H9 (cell line): ENCODE measurements at regions not wholly inside any gene's neighbourhood (a gene's known extent, or its start where the extent isn't known, plus 50 kb on each side); places are given as distances from the start of the nearest gene placed in this dataset.

ENCODE experiments used
- DNase-seq: peaks from one replicate; pipeline ENCODE4 v3.0.0-alpha.2; 2017
- H2AFZ ChIP-seq: one replicate; pipeline ENCODE4 v1.6.1; 2013; ENCODE audit warnings: mild to moderate bottlenecking, low read length, control low read depth, moderate library complexity
- H2AK5ac ChIP-seq: 2 replicates; pipeline ENCODE4 v1.6.1; 2013; ENCODE audit warnings: low read length, control low read depth, mixed read lengths; ENCODE audit not compliant: insufficient read length
- H2BK120ac ChIP-seq: one replicate; pipeline ENCODE4 v1.6.1; 2013; ENCODE audit warnings: low read depth, mild to moderate bottlenecking, low read length, control low read depth, inconsistent platforms; ENCODE audit not compliant: poor library complexity, severe bottlenecking
- H2BK12ac ChIP-seq: 2 replicates; pipeline ENCODE4 v1.6.1; 2013; ENCODE audit warnings: low read length, control low read depth, mixed read lengths, low read depth; ENCODE audit not compliant: insufficient read length
- H2BK15ac ChIP-seq: 2 replicates; pipeline ENCODE4 v1.6.1; 2013; ENCODE audit warnings: low read depth, low read length, control low read depth
- H2BK20ac ChIP-seq: one replicate; pipeline ENCODE4 v1.6.1; 2013; ENCODE audit warnings: low read depth, mild to moderate bottlenecking, low read length, control low read depth, inconsistent platforms; ENCODE audit not compliant: poor library complexity, severe bottlenecking
- H2BK5ac ChIP-seq: 2 replicates; pipeline ENCODE4 v1.6.1; 2013; ENCODE audit warnings: low read length, control low read depth, mixed read lengths; ENCODE audit not compliant: insufficient read length
- H3K14ac ChIP-seq: 2 replicates; pipeline ENCODE4 v1.6.1; 2013; ENCODE audit warnings: low read length, control low read depth; ENCODE audit not compliant: insufficient read depth
- H3K18ac ChIP-seq: 2 replicates; pipeline ENCODE4 v1.6.1; 2013; ENCODE audit warnings: low read depth, mild to moderate bottlenecking, mixed read lengths, low read length, control low read depth; ENCODE audit not compliant: insufficient read length
- H3K23ac ChIP-seq: 2 replicates; pipeline ENCODE4 v1.6.1; 2013; ENCODE audit warnings: low read length, control low read depth, mixed read lengths, low read depth; ENCODE audit not compliant: insufficient read length
- H3K23me2 ChIP-seq: 2 replicates; pipeline ENCODE4 v1.6.1; 2013; ENCODE audit warnings: low read depth, mild to moderate bottlenecking, mixed read lengths, low read length, control low read depth; ENCODE audit not compliant: insufficient read length, poor library complexity, severe bottlenecking
- H3K27ac ChIP-seq: 2 replicates; pipeline ENCODE4 v1.5.1; 2013; ENCODE audit warnings: low read length, control low read depth, mixed read lengths, low read depth; ENCODE audit not compliant: insufficient read length
- H3K27me3 ChIP-seq: 2 replicates; pipeline ENCODE4 v1.6.1; 2013; ENCODE audit warnings: low read length, control low read depth, inconsistent platforms; ENCODE audit not compliant: insufficient read depth
- H3K4ac ChIP-seq: 2 replicates; pipeline ENCODE4 v1.6.1; 2013; ENCODE audit warnings: low read depth, mild to moderate bottlenecking, control low read depth, inconsistent platforms, low read length, moderate library complexity
- H3K4me1 ChIP-seq: 2 replicates; pipeline ENCODE4 v1.6.1; 2013; ENCODE audit warnings: low read length, control low read depth, inconsistent platforms; ENCODE audit not compliant: insufficient read depth
- H3K4me2 ChIP-seq: 2 replicates; pipeline ENCODE4 v1.6.1; 2013; ENCODE audit warnings: low read length, control low read depth, mixed read lengths; ENCODE audit not compliant: insufficient read length, insufficient read depth
- H3K56ac ChIP-seq: 2 replicates; pipeline ENCODE4 v1.6.1; 2013; ENCODE audit warnings: low read depth, mild to moderate bottlenecking, mixed read lengths, low read length, control low read depth; ENCODE audit not compliant: insufficient read length
- H3K79me1 ChIP-seq: 2 replicates; pipeline ENCODE4 v1.6.1; 2013; ENCODE audit warnings: low read depth, mild to moderate bottlenecking, moderate library complexity, low read length, control low read depth, inconsistent platforms; ENCODE audit not compliant: insufficient read depth, poor library complexity, severe bottlenecking
- H3K79me2 ChIP-seq: 2 replicates; pipeline ENCODE4 v1.6.1; 2013; ENCODE audit warnings: low read length, control low read depth, inconsistent platforms; ENCODE audit not compliant: insufficient read depth
- H3K9ac ChIP-seq: 2 replicates; pipeline ENCODE4 v1.6.1; 2013; ENCODE audit warnings: low read length, control low read depth, mixed read lengths; ENCODE audit not compliant: insufficient read length; ENCODE audit errors: extremely low read depth
- H3K9me3 ChIP-seq: one replicate; pipeline ENCODE4 v1.6.1; 2013; ENCODE audit warnings: low read depth, low read length, inconsistent platforms; ENCODE audit not compliant: control insufficient read depth
- H3T11ph ChIP-seq: one replicate; pipeline ENCODE4 v1.6.1; 2013; ENCODE audit warnings: mild to moderate bottlenecking, low read length, control low read depth, inconsistent platforms
- H4K20me1 ChIP-seq: one replicate; pipeline ENCODE4 v1.6.1; 2013; ENCODE audit not compliant: control insufficient read depth, insufficient read length, insufficient read depth
- H4K5ac ChIP-seq: 2 replicates; pipeline ENCODE4 v1.6.1; 2013; ENCODE audit warnings: low read depth, mild to moderate bottlenecking, mixed read lengths, low read length, control low read depth; ENCODE audit not compliant: insufficient read length
- H4K8ac ChIP-seq: replicated peaks from 2 replicates; pipeline ENCODE4 v1.6.1; 2013; ENCODE audit warnings: low read length, control low read depth, mixed read lengths, low read depth; ENCODE audit not compliant: insufficient read length
- H4K91ac ChIP-seq: 2 replicates; pipeline ENCODE4 v1.6.1; 2013; ENCODE audit warnings: low read depth, mild to moderate bottlenecking, moderate library complexity, mixed read lengths, low read length, control low read depth; ENCODE audit not compliant: insufficient read length
- H3K27ac Mint-ChIP-seq, 3 experiments: 2 replicates in 2 of 3; 3 replicates in 1 of 3; pipeline ENCODE4 v1.8.0; 2020 to 2021; ENCODE audit warnings: mixed read lengths in 3 of 3, mild to moderate bottlenecking in 1 of 3, moderate library complexity in 1 of 3
- H3K27me3 Mint-ChIP-seq: 2 replicates; pipeline ENCODE4 v1.8.0; 2021; ENCODE audit warnings: low read depth, mild to moderate bottlenecking, moderate library complexity, mixed read lengths
- H3K36me3 Mint-ChIP-seq, 3 experiments: 2 replicates in 2 of 3; 3 replicates in 1 of 3; pipeline ENCODE4 v1.8.0; 2020 to 2021; ENCODE audit warnings: low read depth in 3 of 3, mixed read lengths in 3 of 3; ENCODE audit not compliant: insufficient read depth in 1 of 3
- H3K4me1 Mint-ChIP-seq, 2 experiments: 2 replicates each; pipeline ENCODE4 v1.8.0; 2020; ENCODE audit warnings: mixed read lengths in 2 of 2
- H3K4me3 Mint-ChIP-seq, 2 experiments: 2 replicates in 1 of 2; 3 replicates in 1 of 2; pipeline ENCODE4 v1.8.0; 2020 to 2021; ENCODE audit warnings: mild to moderate bottlenecking in 2 of 2, mixed read lengths in 2 of 2, moderate library complexity in 1 of 2
- H3K9me3 Mint-ChIP-seq, 2 experiments: 2 replicates in 1 of 2; 3 replicates in 1 of 2; pipeline ENCODE4 v1.8.0; 2020; ENCODE audit warnings: mild to moderate bottlenecking in 2 of 2, mixed read lengths in 2 of 2, moderate library complexity in 1 of 2
- CTCF ChIP-seq: fragments of 200-600 bp; sonication (generic); conservative IDR thresholded peaks from 3 replicates; pipeline ENCODE4 v1.8.0; 2021; ENCODE audit warnings: antibody characterized with exemption, mild to moderate bottlenecking
- WGBS: extraction: QIAGEN DNeasy Blood & Tissue Kit; methylation state at CpG from one replicate; pipeline ENCODE4 v1.1.7; 2013; ENCODE audit warnings: missing lambda C conversion rate, low lambda C conversion rate, mixed read lengths; ENCODE audit not compliant: insufficient read length; ENCODE audit errors: extremely low coverage; 5-methylcytosine and 5-hydroxymethylcytosine counted together

- H3K23ac ChIP-seq = no peak overlapping the region
- no peak overlapping the region for H4K8ac ChIP-seq
- H2BK15ac ChIP-seq = no peak overlapping the region
- H3K27me3 ChIP-seq = no peaks in the 10 kb centered on the region
- H3K36me3 Mint-ChIP-seq = no peaks in the 10 kb centered on the region
- H3K27me3 Mint-ChIP-seq = no peaks in the 10 kb centered on the region; the same call in 1 of the 2 replicates
- H4K5ac ChIP-seq = no peak overlapping the region
- no peak overlapping the region for H2AFZ ChIP-seq
- no peak overlapping the region for H4K91ac ChIP-seq
- no peaks in the 10 kb centered on the region for H3K9me3 ChIP-seq
- H3K23me2 ChIP-seq = no peaks in the 10 kb centered on the region
- H3K79me1 ChIP-seq = no peaks in the 10 kb centered on the region
- no peak overlapping the region for H3K4me2 ChIP-seq
- no peaks in the 10 kb centered on the region for H3K4me1 ChIP-seq
- H2BK5ac ChIP-seq = no peak overlapping the region
- H3T11ph ChIP-seq = no peak overlapping the region
- H2AK5ac ChIP-seq = no peak overlapping the region
- no peak overlapping the region for H3K14ac ChIP-seq
- H4K20me1 ChIP-seq = no peaks in the 10 kb centered on the region
- H3K79me2 ChIP-seq = no peaks in the 10 kb centered on the region
- H3K4ac ChIP-seq = no peak overlapping the region
- no peak overlapping the region for H3K4me3 Mint-ChIP-seq
- H2BK12ac ChIP-seq = no peak overlapping the region
- no peak overlapping the region for H3K27ac Mint-ChIP-seq
- H3K9me3 Mint-ChIP-seq = no peaks in the 10 kb centered on the region
- no peak for TF ChIP-seq CTCF
- no peak overlapping the region for H3K27ac ChIP-seq
- no peak overlapping the region for H3K9ac ChIP-seq
- no peak overlapping the region for H2BK20ac ChIP-seq
- H3K56ac ChIP-seq = no peak overlapping the region
- H2BK120ac ChIP-seq = no peak overlapping the region
- WGBS = no CpG with 5 or more reads among the region's 3 CpGs
- H3K18ac ChIP-seq = no peak overlapping the region
- H3K4me1 Mint-ChIP-seq = peaks cover 5 to 6% of the 10 kb centered on the region in 2 experiments
- no peak for DNase-seq
Measured at GRCh38 chr5:159465604-159466003, 135.3 kb upstream of the IL12B start.
